ENCODE measurements at regions not wholly inside any gene's neighbourhood (a gene's known extent, or its start where the extent isn't known, plus 50 kb on each side); places are given as distances from the start of the nearest gene placed in this dataset.
"Not testable (repeated sequence)": the region's sequence is repeated elsewhere in the genome, so short reads cannot be mapped to it uniquely, and the experiment has no call there.

DNA sequence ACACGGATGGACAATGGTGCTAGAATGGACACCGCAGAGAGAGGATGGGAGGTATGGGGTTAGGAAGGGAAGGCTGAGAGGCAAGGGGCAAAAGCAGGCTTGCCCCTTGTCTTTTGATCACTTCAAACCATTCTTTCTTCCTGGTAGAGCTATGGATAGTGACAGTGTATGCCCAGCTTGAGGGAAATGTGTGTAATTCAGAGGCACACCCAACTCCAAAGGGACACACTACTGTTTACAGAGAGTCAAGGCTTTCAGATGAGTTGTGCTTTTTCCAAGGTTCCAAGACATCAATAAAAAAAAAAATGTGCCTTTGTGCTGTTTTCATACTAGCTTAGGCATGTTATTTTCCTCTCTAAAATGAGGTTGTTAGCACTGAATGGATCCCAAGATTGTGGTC is 185.0 kb downstream of the MCHR2 start:
- DNase-seq: no peak

DNA sequence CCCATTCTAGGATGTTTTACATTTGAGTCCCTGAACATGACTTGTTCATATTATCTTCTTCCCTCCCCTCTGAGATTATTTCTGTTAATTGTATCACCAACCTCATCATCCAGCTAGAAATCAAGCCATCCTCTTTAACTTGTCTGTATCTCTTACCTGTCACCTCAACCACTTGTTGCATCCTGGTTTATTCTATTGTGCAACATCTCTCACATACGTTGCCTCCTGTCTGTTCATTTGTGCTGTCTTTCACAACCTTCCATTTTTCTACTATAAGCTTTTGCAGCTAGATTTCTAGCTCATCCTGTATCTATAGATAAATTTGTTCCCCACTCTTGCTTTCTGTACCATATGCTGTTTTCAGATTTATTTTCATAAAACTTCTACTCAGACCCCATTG is 183.7 kb downstream of the MCHR2 start:
- no peak for DNase-seq

GRCh38 chr6:99810942-99811620 is 182.9 kb downstream of the MCHR2 start:
- DNase-seq: no peak

DNA sequence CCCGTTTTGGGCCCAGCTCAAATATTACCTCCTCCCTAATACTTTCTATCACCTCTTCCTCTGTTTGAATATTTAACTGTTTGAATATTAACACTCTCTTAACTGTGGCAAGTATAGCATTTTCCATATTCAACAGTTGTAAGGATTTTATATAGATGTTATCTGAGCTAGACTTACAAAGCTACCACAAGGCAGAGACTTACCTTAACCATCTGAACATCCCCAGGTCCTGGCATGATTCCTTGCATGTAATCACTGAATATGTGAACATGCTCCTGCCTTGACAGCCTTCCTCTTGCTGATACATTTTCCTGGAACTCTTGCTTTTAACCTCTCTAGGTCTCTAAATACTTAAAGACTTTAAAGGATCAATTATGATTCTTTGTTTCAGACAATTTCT is 182.4 kb downstream of the MCHR2 start:
- no peak for DNase-seq

GRCh38 chr6:99813565-99813964 is 180.5 kb downstream of the MCHR2 start:
- no peak for DNase-seq

DNA sequence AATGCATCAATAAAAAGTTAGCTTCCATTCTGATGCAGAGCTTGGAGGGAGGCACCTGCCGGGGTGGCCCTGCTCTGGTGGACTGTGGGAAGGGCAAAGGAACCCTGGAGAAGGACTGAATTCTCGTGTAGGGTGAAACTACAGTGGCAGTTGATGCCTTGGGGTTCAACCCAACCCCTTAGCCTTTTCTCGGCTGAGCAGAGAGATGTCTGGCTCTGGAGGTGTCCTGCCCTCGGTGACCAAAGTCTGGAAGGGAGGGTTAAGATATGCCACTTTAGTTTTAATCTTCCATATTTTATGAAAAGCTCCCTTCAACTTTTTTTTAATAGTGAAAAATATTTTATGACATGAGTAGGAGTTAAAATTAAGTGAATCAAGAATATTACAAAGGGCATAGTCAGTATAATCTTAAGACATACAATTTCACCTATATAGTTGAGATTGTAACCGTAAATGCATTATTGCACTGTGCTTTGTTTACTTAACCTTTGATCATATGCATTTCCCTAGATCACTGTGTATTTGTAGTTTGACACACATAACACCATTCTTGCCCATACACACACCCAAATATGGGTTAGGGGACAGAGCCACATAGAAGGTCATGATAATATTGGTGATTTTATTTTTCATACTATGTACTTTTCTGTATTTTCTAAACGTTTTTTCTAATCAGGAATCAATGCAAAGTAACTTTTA is 179.6 kb downstream of the MCHR2 start:
- no peak for DNase-seq

DNA sequence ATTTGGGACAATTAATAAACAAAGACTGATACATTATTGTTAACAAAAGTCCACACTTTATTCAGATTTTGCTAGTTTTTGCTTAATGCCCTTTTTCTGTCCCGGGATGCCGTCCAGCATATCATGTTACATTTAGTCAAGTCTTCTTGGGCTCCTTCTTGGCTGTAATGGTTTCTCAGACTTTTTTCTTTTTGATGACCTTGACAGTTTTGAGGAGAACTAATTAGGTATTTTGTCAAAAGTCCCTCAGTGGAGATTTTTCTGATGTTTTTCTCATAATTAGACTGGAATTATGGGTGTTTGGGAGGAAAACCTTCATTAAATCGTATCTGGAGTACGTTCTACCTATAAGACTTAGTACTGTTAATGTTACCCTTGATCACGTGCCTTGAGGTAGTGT is 177.2 kb downstream of the MCHR2 start:
- no peak for DNase-seq

DNA sequence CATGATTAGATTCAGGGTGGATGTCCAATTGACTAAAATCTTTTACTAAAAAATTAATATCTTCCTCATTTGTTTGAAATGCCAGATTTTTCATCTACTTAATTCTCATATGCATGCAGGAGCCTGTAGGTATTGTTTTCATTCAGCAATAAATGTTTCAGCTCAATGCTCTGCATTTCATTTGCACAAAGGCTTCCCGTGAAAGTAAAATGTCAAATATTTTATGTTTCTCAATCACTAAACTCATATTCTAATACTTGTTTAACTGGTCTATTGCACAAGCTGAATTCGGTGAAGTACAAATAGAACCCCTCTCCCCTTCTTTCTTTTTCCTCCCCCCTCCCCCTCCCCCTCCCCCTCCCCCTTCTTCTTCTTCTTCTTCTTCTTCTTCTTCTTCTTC is 175.9 kb downstream of the MCHR2 start:
- no peak for DNase-seq

DNA sequence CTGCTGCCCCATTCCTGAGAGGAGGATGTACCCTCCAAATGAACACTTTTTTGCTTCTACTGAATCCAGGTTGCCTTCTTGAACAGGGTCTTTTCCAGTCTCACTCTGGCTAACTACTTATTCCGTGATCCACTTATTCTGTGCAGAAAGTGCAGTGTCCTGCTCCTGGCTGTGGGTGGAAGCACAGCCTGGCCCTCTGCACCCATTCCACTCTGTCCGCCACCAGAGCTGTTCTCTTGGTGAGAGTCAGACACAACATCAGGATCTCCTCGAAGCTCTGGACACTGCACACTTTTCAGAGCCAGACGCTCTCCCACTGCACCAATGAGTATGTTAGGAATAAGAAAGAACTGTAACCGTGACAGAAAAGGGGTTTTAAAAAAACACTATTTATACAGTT is 174.2 kb downstream of the MCHR2 start:
- no peak for DNase-seq

GRCh38 chr6:99821164-99821563 is 172.9 kb downstream of the MCHR2 start:
- DNase-seq: no peak

DNA sequence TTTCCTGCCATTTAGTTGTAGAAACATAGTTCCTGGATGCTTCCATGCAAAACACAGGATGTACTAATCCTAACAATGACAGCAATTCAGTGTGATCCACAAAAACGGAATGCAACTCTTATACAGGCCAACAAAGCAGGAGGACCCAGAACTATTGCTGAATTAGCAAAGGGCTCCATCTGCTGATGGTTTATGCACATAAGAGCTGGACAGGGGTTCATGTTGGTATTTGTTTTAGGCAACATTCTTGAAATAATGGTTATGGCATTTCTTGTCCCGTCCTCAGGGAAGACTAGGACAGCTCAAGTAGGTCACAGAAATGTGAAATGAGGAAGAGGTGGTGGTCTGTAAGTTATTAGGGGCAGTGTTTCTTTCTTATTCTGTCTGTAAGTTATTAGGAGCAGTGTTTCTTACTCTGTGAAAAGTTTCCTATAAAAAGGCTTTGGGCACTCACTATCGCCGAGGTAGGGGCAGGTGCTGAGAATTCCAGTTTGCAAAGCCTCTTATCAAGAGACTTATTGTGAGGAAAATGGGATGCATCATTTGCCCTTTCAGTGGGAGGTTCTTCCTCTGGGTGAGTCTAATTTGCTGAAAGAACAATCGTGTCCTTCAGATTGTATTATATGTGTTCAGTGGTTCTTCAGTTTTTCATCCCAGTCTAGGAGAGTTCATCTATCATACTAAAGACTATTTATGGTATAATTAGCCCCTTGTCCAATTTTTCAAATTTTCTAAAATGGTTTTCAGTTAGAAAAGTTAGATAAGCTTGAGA is 171.1 kb downstream of the MCHR2 start:
- no peak for DNase-seq

DNA sequence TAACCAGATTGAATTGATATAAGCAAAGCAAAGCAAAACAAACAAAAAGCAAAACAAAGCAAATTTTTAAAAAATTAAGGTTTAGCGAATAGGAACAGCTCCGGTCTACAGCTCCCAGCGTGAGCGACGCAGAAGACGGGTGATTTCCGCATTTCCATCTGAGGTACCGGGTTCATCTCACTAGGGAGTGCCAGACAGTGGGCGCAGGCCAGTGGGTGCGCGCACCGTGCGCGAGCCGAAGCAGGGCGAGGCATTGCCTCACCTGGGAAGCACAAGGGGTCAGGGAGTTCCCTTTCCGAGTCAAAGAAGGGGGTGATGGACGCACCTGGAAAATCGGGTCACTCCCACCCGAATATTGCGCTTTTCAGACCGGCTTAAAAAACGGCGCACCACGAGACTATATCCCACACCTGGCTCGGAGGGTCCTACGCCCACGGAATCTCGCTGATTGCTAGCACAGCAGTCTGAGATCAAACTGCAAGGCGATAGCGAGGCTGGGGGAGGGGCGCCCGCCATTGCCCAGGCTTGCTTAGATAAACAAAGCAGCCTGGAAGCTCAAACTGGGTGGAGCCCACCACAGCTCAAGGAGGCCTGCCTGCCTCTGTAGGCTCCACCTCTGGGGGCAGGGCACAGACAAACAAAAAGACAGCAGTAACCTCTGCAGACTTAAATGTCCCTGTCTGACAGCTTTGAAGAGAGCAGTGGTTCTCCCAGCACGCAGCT is 170.3 kb downstream of the MCHR2 start:
- DNase-seq: not testable (repeated sequence)

DNA sequence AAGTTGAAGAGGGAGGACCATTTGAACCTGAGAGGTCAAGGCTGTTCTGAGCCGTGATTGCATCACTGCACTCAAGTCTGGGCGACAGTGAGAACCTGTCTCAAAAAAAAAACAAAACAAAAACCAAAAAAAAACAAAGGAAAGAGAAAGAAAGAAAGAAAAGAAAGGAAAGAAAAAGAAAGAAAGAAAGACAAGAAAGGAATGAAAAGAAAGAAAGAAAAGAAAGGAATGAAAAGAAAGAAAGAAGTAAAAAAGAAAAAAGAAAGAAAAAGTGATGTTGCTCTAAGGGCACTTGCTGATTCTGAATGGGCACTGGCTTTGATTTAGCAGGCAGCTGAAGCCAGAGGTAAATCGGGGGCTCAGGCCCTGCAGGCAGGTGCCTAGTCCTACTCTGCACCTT is 161.0 kb downstream of the MCHR2 start:
- DNase-seq: no peak

DNA sequence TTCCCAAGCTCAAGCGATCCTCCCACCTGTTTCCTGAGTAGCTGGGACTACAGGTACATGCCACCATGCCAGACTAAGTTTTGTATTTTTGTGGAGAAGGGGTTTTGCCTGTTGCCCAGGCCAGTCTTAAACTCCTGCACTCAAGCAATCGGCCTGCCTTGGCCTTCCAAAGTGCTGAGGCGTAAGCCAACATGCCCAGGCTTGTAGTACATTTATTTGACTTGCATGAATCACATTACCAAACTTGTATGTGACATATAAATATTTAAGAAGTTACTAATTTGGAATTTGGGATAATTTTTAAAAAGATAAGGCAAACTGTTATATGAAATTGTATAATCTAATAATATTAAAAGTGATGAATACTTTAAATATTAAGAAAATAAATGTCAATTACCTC is 157.6 kb downstream of the MCHR2 start:
- no peak for DNase-seq

DNA sequence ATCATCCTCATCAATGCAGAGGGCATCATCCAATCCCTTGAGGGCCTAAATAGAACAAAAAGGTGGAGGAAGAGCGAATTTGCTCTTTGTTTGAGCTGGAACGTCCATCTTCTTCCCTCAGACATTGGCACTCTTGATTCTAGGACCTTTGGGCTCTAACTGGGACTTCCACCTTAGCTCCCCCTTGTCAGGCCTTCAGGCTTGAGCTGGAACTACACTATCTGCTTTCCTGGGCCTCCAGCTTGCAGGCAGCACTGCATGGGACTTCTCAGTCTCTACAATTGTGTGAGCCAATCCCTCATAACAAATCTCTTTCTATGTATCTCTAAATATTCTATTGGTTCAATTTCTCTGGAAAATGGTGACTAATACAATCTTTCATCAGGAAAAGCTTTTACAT is 155.4 kb downstream of the MCHR2 start:
- DNase-seq: no peak

GRCh38 chr6:99841297-99841696 is 152.7 kb downstream of the MCHR2 start:
- no peak for DNase-seq

- no peak for DNase-seq
These were observed 148.0 kb downstream of the MCHR2 start for GRCh38 chr6:99846006-99846405.

GRCh38 chr6:99850841-99851240 is 143.2 kb downstream of the MCHR2 start:
- DNase-seq: no peak

DNA sequence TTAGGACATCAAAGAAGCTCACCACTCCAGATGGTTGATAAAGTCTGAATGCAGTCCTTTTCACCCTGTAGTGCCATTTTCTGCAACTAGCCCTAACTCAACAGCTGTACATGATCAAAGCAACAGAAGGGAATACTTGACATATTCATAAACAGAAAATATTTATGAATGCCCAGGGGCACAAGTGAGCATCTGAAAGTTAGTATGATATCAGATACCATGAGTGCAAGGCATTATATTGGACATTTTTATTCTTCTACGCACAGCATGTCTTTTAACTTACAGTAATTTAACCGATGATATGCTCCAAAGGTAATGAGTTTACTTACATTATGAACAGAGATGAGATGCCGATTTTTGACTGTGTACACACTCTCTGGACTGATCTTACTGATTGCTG is 142.0 kb downstream of the MCHR2 start:
- no peak for DNase-seq

DNA sequence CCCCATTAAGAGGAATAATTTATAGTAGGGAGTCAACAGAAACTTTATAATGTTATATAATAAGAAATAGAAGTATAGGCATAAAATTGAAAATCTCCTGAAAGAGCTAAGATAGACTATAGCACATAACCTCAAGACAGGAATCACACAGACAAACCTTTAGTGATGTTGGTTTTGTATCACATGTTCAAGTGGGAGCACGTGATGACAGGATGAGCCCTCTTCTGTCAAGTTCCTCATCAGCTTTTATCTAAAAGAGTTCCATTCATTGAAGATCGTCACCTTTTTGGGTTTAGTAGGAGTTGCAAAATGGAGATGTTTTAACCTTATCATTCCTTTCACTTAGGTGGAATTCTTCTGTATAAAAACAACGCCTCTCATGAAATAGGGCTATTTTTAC is 127.0 kb downstream of the MCHR2 start:
- no peak for DNase-seq

- DNase-seq: peak; percentile 81 to 84
These were observed 125.8 kb downstream of the MCHR2 start for GRCh38 chr6:99868074-99868702.
